Iris pigment epithelial cell (primary cell): ENCODE measurements at regions not wholly inside any gene's neighbourhood (a gene's known extent, or its start where the extent isn't known, plus 50 kb on each side); places are given as distances from the start of the nearest gene placed in this dataset.

Source experiments
- DNase-seq: peaks from one replicate; pipeline ENCODE4 v3.0.0-alpha.2; 2011; ENCODE audit warnings: low read depth

DNA sequence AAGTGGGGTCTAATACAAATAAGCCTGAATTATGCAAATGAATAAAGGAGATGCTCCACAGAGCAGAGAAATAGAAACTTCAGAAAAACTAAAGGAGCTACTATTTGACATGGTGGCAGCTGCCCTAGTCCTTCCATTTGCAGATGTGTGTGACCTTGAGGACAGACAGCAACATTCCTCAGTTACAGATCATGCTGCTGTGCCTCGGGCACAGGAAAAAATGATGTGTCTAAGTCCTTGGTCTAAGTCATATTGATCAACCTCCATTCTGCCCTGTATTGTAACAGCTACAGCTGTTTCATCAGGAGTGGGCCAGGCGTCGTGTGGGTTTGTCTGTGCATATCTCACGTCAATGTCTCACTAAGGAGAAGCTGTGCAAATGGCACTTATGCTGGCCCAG, 710.4 kb downstream of the TNS3 start:
- DNase-seq, result no peak

DNA sequence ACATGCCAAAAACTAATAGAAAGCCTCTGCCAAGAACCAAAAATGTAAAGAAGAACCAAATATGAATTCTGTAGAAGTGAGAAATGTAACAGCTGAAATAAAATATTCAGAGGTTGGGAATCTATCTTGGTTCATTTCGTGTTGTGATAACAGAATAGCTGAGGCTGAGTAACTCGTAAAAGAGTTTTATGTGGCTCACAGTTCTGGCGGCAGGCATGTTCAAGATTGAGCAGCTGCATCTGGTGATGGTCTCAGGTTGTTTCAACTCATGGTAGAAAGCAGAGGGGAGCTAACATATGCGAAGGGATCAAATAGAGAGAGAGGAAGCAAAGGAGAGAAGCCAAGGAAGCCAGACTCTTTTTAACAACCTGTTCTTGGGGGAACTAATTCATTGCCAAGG, 717.2 kb downstream of the TNS3 start:
- no peak for DNase-seq

DNA sequence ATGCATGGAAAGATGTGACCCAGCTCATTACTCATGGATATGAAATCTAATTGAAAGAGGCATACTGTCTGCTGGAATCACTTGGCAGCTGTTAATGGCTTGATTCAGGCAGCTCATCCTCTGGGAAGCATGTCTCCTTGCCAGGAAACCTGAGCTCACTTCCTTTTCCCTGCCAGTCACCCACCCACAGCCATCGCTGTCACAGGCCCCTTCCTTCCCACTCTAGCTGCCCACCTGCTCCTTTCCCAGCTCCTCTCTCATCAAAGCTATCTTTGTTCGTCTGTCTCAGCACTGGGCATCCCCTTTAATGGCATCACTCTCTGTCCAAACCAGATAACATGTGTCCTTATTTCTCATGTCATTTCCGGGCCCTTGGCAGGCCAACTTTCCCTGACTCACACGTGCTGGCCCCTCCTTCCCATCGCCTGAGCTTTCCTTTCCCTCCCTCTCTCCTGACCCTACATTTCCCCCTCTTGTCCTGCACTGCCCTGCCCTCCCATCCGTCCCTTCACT, 721.9 kb downstream of the TNS3 start:
- peak; percentile 44 for DNase-seq

DNA sequence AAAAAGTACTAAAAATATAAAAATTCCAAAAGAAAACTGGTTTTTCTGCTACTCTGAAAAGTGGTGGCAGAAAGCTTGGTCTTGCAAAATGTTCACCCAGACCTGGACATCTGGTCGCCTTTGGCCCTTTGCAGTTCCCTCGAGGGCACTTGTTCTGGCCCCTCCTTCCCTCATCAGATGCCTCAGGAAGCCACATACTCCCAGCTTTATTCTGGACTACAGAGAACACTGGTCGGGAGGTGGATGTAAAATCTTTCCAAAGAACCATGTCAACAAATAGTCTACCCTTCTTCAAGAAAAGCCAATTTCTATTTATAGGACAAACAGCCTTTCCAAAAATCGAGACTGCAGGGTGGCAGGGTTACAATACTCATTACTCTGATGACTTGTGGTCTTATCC, 726.1 kb downstream of the TNS3 start:
- no peak for DNase-seq

DNA sequence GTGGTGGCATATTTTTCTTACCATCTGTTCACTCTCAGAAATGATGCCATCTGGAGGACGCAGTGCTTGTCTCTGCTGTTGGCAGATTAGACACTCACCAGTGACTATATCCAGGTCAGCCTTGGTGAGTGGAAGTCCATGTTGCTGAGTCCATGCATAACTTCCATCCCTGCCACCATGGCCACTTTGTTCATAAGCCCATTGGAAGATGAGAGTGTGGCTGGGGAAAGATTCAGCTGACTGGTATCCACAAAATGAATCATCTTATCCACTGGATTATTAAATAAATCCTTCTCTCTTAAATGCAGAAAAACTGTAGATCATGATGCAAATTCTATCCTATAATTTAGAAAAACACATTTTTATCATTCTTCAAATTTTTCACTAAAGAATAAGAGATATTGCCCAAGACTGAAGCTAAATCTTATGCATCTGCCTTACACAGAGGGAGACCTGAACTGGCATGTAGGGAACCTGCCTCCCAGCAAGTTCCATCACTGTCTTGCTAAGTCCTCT, 726.9 kb downstream of the TNS3 start:
- peak; percentile 83 for DNase-seq

DNA sequence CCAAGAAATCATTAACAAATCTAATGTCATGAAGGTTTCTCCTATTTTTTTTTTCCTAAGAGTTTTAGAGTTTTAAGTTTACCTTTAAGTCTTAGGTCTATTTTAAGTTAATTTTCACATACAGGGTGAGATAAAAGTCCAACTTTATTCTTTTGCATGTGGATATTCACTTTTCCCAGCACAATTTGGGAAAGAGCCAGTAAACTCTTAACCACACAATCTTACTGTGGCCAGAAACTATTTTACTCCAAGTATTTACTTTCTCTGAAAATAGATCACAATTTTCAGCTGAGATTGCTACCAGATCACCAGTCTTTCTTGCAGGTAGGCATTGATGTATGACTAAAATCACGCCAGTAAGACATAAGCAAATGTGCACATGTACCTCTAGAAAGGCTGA, 728.5 kb downstream of the TNS3 start:
- DNase-seq, result no peak

DNA sequence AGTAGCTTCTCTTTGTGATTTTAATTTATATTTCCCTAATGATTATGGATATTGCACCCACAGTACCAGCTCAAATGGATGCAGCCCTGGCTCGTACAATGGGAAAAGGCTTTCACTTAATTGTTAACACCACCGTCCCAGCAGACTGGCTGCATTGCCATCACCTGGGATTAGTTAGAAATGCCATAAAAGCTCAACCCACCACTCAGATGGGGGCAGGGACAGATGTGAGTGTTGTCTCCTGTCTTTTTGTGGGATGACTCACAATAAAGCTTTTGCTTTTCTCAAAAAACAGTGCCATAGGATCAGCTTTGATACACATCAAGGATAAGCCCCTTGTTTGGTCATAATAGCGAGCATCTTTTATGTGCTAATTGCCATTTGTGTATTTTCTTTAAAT, 729.1 kb downstream of the TNS3 start:
- DNase-seq, result no peak

DNA sequence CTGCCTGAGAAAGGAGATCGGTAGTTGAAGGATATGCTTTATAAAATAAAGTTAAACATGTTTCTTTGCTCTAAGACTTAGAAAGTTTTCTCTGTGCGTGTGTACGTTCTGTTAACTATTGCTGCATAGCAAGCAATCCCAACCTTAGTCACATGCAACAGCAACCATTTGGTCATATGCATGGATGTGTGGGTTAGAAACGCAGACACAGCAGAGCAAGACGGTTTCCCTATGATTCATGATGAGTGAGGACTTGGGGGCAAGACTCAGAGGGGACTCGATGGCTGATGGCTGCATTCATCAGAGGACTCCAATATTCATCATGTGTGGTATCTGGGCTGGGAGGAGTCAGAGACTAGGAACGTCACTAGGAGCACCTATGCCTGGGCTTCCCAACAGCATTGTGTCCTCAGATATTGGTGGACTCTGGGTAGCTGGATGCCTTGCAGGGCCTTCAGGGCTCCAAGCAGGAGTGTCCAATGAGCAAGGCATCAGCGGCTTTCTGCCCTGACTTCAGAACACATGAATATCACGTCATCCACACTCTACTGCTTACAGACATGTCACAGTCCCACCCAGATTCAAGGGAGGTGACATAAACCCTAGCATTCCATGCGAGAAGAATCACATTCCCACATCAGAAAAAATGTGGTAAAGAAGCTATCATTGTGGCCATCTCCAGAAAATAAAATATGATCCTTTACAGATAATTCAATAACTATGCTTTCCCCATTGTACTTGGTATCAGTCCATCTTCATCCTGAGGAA, 731.2 kb downstream of the TNS3 start:
- no peak for DNase-seq

DNA sequence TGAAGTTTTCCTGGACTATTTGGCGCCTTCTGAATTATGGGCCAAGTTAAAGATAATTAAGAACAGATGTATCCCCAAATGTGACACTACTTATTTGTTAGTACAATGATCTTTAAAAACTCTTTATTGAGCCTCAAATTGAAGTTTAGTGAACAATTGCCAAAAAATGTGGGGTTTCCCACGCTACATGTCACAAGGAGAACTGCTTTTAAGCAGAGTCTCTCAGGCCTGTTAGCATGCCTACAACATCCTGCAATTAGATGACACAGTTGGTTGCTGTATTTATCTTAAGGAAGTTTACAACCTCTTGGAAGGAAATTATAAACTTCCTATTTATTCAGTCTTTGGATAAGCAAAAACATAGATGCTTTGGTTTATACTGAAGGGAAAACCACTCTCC, 733.0 kb downstream of the TNS3 start:
- DNase-seq, result no peak

DNA sequence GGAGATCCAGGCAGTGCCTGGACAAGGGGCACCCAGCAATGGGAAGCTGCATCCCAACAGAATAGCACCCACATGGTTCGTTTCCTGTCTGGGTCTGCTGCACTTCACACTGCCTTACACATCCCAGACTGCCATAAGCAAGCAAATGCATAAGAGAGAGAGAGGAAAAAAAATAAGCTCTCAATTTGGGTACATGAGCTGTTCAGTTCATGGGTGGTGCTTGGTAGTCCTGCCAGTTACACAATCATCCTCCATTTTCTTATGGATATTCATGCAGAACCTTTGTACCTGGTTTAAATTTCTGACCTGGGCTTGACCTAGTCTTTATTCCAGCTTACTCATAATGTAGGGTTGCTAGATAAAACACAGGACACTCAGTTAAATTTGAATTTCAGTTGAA, 733.6 kb downstream of the TNS3 start:
- DNase-seq, result no peak

DNA sequence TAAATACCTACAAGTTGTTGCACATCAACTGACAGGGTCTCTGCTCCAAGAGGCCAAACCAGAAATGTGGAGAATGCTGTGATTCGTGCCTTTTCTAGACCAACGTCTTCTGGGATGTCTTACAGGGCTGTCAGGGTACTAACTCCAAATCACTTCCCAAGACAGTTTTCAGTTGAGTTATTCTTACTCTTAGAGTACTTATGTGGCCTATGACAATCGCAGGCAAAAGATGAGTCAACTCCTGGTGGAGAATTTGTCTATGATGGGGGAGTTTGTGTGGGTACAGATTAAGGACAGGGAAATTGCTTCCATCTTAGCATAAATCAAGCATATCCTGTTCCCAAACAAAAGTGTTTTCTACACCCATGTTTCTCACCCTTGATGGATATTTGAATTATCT, 734.8 kb downstream of the TNS3 start:
- DNase-seq, result no peak

DNA sequence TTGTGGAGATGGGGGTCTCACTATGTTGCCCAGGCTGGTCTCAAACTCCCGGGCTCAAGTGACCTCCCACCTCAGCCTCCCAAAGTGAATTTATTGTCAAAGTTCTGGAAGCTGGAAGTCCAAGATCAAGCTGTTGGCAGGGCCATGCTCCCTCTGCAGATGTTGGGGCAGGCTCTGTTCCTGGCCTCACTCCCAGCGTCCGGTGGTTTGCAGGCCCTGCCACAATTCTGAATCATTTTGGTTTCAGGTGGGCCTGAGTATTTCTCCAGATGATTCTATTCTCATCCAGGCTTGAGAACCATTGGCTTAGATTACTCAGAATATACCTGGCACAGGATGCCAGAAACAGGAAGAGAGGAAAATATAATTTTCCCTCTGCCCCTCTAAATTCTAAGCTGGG, 737.4 kb downstream of the TNS3 start:
- no peak for DNase-seq

DNA sequence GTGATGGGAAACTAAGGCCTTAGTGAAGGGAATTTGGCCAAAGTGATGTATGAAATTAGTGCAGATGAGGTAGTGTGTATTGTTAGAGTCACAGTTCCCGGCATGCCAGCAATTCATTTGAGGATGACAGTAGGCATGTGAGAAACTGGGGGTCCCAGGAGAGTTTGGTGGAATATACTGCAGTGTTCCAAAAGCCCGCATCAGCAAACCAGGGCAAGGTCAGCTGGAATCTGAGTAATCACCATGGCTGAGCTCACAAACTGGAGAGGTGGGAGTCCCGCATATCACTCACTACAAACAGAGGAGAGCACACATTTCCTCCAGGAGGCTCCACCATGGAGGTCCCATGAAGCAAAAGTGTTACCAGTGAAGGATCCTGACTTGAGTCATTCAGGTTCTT, 740.7 kb downstream of the TNS3 start:
- DNase-seq, result no peak

DNA sequence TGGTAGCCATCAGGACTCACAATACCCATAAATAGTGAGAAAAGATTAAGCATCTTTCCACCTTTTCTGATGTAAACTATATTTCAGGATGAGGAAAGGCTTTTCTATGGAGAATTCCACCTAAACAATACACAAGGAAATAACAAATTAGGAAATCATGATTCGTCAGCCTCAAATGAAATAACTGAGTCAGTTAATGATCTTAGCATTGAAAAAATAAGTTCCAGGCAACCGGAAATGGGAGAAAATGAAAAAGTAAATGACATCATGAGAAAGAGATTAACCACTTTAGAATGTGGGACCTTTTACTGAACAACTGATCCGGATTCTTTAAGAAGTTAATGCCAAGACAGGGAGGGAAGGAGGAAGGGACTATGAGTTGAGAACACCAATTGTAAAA, 742.3 kb downstream of the TNS3 start:
- no peak for DNase-seq

DNA sequence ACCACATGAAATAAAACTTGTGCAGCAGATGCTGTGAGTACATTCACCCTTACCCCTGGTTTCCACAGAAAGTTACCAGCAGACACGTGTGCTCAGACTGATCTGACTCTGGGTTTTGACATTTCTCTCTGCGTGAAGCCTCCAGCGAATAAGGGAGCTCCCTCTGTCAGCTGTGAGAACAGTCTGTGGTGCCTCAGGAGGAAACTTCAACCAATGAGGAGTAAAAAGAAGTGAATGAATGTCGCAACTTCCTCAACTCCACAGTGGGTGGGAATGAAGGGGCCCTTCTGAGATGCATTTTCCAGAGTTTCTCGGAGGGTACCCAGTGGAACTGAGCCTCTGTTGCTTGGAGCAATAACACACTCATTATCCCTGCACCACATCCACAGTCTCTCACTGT, 743.4 kb downstream of the TNS3 start:
- DNase-seq, result no peak

DNA sequence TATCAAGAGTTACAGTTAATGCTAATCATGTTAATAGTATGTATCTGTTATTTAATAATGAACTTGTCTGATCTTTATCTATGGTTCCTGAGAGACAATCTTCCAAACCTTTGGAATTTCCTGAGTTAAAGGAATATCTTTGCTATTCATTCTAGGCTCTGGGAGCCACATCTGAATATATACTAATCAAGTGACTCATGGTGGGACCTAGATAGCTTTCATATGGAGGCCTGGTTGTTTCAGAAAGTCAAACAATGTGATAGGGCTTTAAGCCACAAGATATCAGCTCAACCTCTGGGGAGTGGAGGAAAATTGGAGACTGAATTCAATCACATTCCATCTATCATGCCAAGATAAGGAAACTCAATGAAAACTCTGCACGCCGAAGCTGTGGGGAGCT, 746.4 kb downstream of the TNS3 start:
- DNase-seq, result peak; percentile 9

DNA sequence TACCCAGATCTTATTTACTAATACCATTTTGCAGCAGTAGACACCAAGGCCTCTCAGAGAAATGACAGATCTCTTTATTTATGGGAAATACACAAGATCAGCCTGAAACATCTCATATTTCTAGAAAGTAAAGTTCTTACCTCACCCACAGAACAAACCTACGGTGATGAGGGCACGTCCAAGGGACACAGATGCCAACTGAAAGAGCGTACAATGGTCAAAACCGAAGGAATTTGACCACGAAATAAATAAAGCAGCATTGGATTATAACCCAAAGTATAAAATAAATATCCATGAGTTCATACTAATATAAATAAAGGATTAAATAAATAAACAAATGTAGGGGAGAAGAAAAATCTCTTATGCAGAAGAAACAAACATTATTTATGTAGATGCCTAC, 747.0 kb downstream of the TNS3 start:
- no peak for DNase-seq

DNA sequence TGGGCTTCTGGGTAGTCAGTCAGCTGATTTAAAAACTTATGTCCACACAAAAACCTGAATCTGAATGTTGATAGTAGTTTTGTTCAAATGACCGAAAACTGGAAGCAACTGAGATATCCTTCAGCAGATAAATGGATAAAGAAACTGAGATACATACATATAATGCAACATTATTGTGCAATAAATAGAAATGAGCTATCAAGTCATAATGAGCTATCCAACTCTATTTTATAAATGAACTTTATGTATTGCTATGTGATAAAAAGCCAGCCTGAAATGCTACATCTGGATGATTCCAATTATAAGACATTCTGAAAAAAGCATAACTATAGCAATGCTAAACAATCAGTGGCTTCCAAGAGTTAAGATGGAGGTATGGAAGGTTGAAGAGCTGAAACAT, 748.7 kb downstream of the TNS3 start:
- DNase-seq, result no peak

DNA sequence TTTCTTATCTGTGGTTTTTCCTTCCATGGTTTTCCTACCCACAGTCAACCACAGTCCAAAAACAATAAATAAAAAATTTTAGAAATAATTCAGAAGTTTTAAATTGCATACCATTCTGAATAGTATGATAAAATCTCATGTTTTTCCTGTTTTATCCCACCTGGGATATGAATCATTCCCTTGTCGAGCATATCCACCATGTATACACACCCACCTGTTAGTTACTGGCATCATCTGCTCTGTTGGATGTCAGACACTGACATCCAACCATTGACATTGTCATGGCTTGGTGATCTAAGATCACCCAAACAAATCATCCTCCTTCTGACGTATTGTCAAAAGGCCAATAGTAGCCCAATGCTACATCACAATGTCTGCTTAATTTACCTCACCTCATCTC, 749.8 kb downstream of the TNS3 start:
- DNase-seq, result no peak

DNA sequence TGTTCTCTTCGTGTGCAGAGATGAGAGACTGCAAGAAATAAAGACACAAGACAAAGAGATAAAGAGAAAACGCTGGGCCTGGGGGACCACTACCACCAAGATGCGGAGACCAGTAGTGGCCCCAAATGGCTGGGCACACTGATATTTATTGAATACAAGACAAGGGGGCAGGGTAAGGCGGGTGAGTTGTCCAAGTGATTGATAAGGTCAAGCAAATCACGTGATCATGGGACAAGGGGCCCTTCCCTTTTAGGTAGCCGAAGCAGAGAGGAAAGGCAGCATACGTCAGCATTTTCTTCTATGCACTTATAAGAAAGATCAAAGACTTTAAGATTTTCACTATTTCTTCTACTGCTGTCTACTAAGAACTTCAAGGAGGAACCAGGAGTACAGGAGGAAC, 762.1 kb downstream of the TNS3 start:
- DNase-seq, result no peak

DNA sequence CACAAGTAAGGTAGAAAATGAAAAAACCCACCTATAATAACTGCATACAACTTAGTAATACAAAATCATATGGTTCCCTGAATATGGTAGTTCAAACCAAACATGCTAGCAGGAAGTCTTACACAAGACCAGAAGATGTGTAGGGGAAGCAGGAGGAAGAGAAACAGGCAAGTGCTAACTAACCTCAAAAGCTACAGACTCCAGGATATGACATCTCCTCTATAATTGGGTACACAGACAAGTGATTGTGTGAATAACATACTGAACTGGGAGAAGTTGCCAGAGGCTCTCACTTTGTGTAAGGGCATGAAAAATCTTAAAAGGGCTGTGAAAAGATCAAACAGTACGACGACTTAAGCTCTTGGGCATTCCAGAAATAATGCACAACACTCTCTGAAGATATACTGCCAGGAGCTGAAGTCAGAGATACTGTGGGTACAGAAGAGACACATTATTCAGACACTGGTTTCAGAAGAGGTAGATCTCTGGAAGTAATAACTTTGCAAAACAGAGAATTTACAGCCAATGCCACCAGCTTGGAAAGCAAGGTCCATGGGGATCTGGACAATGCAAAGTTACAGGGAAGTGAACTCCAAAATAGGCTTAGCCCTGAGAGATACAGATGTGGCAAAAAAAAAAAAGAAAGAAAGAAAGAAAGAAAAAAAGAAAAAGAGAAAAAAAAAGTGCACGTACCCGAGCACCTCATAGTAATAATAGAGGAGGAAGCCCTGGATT, 767.2 kb downstream of the TNS3 start:
- DNase-seq, result peak; percentile 27

DNA sequence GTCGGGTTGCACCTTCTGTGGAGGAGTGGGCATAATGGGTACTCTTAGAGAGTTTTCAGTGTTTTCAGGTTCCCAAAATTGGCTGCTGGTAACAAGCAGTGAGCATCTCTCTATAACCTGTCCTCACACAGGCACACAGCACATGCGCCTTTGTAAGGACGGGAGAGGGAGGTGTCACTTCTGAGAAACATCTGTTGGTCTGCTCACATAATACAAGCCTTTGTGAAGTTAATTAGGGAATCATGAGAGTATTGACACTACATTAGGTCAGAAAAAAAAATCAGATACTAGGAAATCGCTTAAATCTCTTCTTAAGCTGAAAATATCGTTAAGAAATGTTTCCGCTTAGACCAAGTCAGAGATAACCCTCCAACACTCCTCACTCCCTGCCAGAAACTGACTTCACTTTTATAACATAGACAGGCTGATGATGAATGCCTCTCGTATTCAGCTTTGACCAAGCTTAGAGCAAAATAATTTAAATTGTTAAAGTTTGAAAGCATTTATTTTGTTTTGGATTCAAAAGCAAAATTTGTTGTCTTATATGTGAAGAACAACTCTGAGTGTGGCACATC, 769.7 kb downstream of the TNS3 start:
- peak; percentile 59 for DNase-seq

DNA sequence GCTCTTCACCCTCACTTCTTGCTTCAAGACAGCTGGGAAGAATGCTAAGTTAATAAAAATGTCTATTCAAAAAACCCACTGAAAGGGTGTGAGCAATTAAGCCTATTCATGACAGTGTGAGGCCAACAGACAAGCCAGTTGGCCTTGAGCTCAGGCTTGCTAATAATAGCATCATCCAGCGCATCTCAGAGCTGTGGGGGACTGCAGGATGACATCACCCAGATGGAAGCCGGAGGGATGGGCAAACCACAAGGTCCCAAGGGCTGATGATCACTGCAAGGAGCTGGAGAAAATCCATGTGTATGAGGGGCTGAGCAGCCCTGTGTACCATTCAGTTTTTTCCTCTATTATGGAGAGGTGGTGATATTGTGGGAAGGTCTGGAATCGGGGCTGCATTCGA, 770.4 kb downstream of the TNS3 start:
- peak; percentile 95 for DNase-seq
